HG02852 (cell line): ENCODE measurements at regions not wholly inside any gene's neighbourhood (a gene's known extent, or its start where the extent isn't known, plus 50 kb on each side); places are given as distances from the start of the nearest gene placed in this dataset.

Experiments used
- ATAC-seq: cut with Tn5 transposase; IDR thresholded peaks from one replicate; pipeline ENCODE4 v1.9.1; 2021; ENCODE audit warnings: mild to moderate bottlenecking, moderate library complexity; ENCODE audit not compliant: unreplicated experiment

- ATAC-seq: no peak
Observed at GRCh38 chr2:195319548-195320412, 337.2 kb upstream of the SLC39A10 start.

GRCh38 chr2:195319112-195319460 lies 337.9 kb upstream of the SLC39A10 start:
- ATAC-seq: no peak

GRCh38 chr2:195318440-195319111 lies 338.4 kb upstream of the SLC39A10 start:
- ATAC-seq: no peak

- no peak for ATAC-seq
Observed at GRCh38 chr2:195317550-195317949, 339.5 kb upstream of the SLC39A10 start.

GRCh38 chr2:195316486-195316885 lies 340.5 kb upstream of the SLC39A10 start:
- ATAC-seq: no peak

GRCh38 chr2:195313962-195314361 lies 343.1 kb upstream of the SLC39A10 start:
- ATAC-seq: peak; percentile 51

- no peak for ATAC-seq
Observed at GRCh38 chr2:195312662-195313061, 344.4 kb upstream of the SLC39A10 start.

GRCh38 chr2:195308163-195308562 lies 348.9 kb upstream of the SLC39A10 start:
- ATAC-seq: no peak

GRCh38 chr2:195307751-195308150 lies 349.3 kb upstream of the SLC39A10 start:
- ATAC-seq: no peak

- peak; percentile 56 for ATAC-seq
Observed at GRCh38 chr2:195304310-195304709, 352.7 kb upstream of the SLC39A10 start.

- no peak for ATAC-seq
Observed at GRCh38 chr2:195300631-195301030, 356.4 kb upstream of the SLC39A10 start.

- ATAC-seq: no peak
Observed at GRCh38 chr2:195299600-195299999, 357.4 kb upstream of the SLC39A10 start.

- ATAC-seq: no peak
Observed at GRCh38 chr2:195296490-195296889, 360.5 kb upstream of the SLC39A10 start.

- no peak for ATAC-seq
Observed at GRCh38 chr2:195289081-195289480, 367.9 kb upstream of the SLC39A10 start.

GRCh38 chr2:195279840-195280427 lies 377.1 kb upstream of the SLC39A10 start:
- ATAC-seq: no peak

- ATAC-seq: no peak
Observed at GRCh38 chr2:195270466-195271039, 386.5 kb upstream of the SLC39A10 start.

- no peak for ATAC-seq
Observed at GRCh38 chr2:195269220-195269619, 387.8 kb upstream of the SLC39A10 start.

GRCh38 chr2:195257979-195258378 lies 399.0 kb upstream of the SLC39A10 start:
- no peak for ATAC-seq

GRCh38 chr2:195252018-195252417 lies 405.0 kb upstream of the SLC39A10 start:
- ATAC-seq: no peak

- ATAC-seq: no peak
Observed at GRCh38 chr2:195251214-195251613, 405.8 kb upstream of the SLC39A10 start.

GRCh38 chr2:195238826-195239225 lies 418.2 kb upstream of the SLC39A10 start:
- no peak for ATAC-seq

- ATAC-seq: no peak
Observed at GRCh38 chr2:195238379-195238778, 418.6 kb upstream of the SLC39A10 start.
